NT2/D1 (cell line): ENCODE measurements at regions not wholly inside any gene's neighbourhood (a gene's known extent, or its start where the extent isn't known, plus 50 kb on each side); places are given as distances from the start of the nearest gene placed in this dataset.

Experiments
- DNase-seq: peaks from one replicate; pipeline ENCODE4 v3.0.0-alpha.2; 2011; ENCODE audit warnings: low read depth, low spot score
- H3K27me3 ChIP-seq: 2 replicates; pipeline ENCODE4 v1.6.0; 2011; ENCODE audit warnings: mild to moderate bottlenecking; ENCODE audit not compliant: insufficient read length, insufficient read depth
- H3K36me3 ChIP-seq: 2 replicates; pipeline ENCODE4 v1.6.1; 2011; ENCODE audit warnings: mild to moderate bottlenecking, low read length, mixed read lengths; ENCODE audit not compliant: insufficient read depth, insufficient read length
- H3K4me1 ChIP-seq: 2 replicates; pipeline ENCODE4 v1.5.1; 2011; ENCODE audit not compliant: insufficient read depth, insufficient read length
- H3K4me3 ChIP-seq: 2 replicates; pipeline ENCODE4 v1.5.1; 2011; ENCODE audit warnings: low read depth; ENCODE audit not compliant: insufficient read length
- H3K9ac ChIP-seq: 2 replicates; pipeline ENCODE4 v1.6.0; 2011; ENCODE audit warnings: low read depth; ENCODE audit not compliant: insufficient read length
- H3K9me3 ChIP-seq: 2 replicates; pipeline ENCODE4 v1.5.1; 2011; ENCODE audit warnings: mild to moderate bottlenecking, low read length; ENCODE audit not compliant: insufficient read depth
- SUZ12 ChIP-seq: IDR thresholded peaks from 2 replicates; pipeline ENCODE4 v1.6.1; 2011; ENCODE audit not compliant: insufficient read length, insufficient read depth; ENCODE audit errors: extremely low read depth
- YY1 ChIP-seq: IDR thresholded peaks from 2 replicates; pipeline ENCODE4 v1.6.1; 2011; ENCODE audit not compliant: insufficient read length, insufficient read depth
- ZNF274 ChIP-seq: IDR thresholded peaks from 2 replicates; pipeline ENCODE4 v1.6.1; 2011; ENCODE audit warnings: mild to moderate bottlenecking, low read depth, low read length

DNA sequence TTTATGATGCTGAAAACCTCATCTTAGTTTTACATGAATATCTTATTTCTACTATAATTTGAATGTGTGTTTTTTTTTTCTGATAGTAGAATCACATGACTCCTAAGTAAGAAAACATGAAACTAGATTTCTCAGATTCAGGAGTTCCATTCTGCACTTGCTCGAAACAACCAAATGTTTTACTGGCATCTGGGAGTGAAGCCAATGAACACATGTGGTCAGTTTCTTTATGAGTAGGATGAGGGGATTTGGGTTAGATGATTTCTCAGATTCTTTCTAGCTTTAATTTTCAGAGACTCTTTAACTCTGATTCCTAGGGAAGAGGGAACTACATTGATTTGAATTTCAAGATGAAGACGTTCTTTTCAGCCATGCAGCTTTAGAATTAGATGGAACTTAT lies 225.0 kb upstream of the NT5C1B start:
- no peak for DNase-seq
- Histone ChIP-seq H3K27me3 (no peaks in the 10 kb centered on the region), H3K9ac (no peak overlapping the region), H3K4me1 (no peaks in the 10 kb centered on the region), H3K4me3 (no peak overlapping the region), H3K36me3 (no peaks in the 10 kb centered on the region), H3K9me3 (no peaks in the 10 kb centered on the region)
- TF ChIP-seq SUZ12: no peak
- TF ChIP-seq ZNF274: no peak
- TF ChIP-seq YY1: no peak

DNA sequence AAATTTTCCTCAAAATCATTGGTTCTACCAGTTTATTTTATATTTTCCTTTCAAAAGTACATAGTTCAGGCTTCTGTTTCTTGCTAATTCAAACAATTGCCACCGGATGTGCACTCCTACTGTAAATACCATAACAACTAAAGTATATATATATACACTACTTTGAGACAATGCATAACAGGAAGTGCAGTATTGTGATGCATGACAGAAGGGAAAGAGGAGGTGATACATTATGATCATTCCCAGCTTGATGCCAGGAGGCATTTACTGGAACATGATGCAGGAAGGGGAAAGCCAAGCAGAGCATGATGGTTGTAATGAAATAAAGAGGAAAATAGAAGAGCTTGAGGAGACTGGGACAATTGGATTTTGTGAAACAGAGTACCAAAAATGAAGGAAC lies 215.2 kb upstream of the NT5C1B start:
- H3K4me3 ChIP-seq: no peak overlapping the region
- H3K9ac ChIP-seq: no peak overlapping the region
- no peaks in the 10 kb centered on the region for H3K27me3 ChIP-seq
- DNase-seq: no peak
- TF ChIP-seq SUZ12 (no peak), YY1 (no peak)
- no peaks in the 10 kb centered on the region for H3K36me3 ChIP-seq
- H3K9me3 ChIP-seq: no peaks in the 10 kb centered on the region
- H3K4me1 ChIP-seq: no peaks in the 10 kb centered on the region

DNA sequence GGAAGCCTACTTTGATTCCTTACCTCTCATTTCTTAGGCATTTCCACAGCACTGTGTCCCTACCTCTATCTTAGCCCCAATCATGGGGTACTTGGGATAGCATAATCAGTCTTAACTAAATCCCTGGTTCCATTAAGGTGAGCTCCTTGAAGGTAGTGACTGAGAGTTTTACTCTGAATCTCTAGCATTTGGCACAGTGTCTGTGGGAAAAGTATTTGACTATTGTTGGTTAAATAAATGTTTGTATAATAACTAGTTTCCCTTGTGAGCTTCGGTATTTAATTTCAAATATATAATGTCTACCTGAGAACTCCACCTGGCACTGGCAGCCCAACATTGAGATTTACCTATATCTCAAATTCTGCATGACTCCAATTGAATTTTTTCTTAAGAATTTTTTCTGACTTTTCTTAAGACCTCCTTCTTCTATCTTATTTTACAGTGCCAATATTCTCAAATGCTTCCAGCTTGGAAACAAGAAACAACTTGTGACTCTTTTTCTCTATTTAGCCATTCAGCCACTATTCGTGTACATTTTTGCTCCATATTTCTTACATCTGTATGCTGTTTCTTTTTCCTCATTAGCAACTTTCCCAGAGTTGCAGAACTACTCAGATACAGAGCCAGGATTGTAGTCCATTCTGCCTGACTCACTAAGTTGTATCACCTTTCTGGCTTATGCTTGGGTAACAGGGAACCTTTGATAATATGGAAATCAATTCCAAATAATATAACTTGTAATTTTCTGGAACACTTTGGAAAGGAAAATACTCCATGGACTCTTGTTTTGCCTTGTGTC lies 214.0 kb upstream of the NT5C1B start:
- TF ChIP-seq YY1 (no peak), SUZ12 (no peak), ZNF274 (no peak)
- no peaks in the 10 kb centered on the region for H3K9me3 ChIP-seq
- no peak overlapping the region for H3K4me3 ChIP-seq
- no peak for DNase-seq
- H3K4me1 ChIP-seq: no peaks in the 10 kb centered on the region
- no peak overlapping the region for H3K9ac ChIP-seq
- H3K36me3 ChIP-seq: no peaks in the 10 kb centered on the region
- no peaks in the 10 kb centered on the region for H3K27me3 ChIP-seq

DNA sequence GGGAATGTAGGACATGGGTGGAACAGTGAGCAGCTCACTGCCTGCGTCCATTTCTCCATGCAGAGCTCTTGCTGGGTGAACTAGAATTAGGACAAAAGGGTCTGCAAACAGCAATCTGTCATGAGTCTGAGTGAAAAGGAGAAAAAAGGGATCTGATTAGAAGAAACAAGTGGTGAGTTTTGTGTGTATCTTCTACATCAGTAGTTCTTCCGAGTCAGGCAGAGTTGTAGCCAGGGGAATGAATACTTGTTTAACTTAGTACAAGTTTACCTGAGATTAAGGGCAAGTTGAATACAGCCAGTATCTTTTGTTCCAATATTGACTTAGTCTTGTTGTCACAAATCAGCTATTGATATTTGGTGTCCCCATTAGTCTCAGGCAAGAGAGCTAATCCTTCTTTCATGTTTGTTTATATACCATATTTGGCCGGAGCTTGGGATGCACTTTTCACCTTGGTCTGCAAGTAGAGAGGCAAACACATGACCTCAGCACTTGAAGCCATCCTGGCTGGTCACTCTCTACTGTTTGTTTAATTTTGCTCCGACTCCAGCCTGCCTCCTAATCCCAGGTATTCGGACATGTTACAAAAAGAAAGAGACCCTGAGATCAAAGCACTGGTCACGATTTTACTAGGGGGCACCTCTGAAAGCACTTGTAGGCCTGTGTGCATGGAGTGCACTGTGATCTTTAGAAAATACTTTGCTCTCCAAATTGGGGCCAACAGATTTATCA lies 211.0 kb upstream of the NT5C1B start:
- no peaks in the 10 kb centered on the region for H3K4me1 ChIP-seq
- no peak overlapping the region for H3K9ac ChIP-seq
- no peaks in the 10 kb centered on the region for H3K36me3 ChIP-seq
- H3K4me3 ChIP-seq: no peak overlapping the region
- DNase-seq: no peak
- no peaks in the 10 kb centered on the region for H3K9me3 ChIP-seq
- TF ChIP-seq ZNF274: no peak
- TF ChIP-seq SUZ12: no peak
- TF ChIP-seq YY1: no peak
- H3K27me3 ChIP-seq: no peaks in the 10 kb centered on the region

DNA sequence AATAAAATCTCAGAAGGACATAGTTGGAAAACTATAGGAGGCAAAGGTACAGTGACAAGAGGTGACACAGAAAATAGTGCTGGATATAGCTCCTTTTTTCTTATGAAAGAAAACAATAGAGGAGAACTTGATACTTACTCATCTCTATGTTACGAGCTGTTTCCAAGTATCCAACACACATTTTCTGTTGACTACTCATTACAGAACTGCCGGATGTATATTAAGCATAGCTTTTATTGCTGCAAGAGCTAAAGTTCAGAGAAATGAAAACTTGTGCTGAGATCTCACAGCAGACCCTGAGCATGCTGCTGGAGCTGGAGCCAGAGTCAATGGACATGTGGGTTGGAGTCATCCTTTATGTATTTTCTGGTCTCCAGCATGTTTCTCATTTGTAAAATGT lies 210.0 kb upstream of the NT5C1B start:
- Histone ChIP-seq H3K9ac (no peak overlapping the region), H3K9me3 (no peaks in the 10 kb centered on the region), H3K27me3 (no peaks in the 10 kb centered on the region), H3K36me3 (no peaks in the 10 kb centered on the region), H3K4me1 (no peaks in the 10 kb centered on the region), H3K4me3 (no peak overlapping the region)
- DNase-seq: no peak
- TF ChIP-seq YY1 (no peak), ZNF274 (no peak), SUZ12 (no peak)

DNA sequence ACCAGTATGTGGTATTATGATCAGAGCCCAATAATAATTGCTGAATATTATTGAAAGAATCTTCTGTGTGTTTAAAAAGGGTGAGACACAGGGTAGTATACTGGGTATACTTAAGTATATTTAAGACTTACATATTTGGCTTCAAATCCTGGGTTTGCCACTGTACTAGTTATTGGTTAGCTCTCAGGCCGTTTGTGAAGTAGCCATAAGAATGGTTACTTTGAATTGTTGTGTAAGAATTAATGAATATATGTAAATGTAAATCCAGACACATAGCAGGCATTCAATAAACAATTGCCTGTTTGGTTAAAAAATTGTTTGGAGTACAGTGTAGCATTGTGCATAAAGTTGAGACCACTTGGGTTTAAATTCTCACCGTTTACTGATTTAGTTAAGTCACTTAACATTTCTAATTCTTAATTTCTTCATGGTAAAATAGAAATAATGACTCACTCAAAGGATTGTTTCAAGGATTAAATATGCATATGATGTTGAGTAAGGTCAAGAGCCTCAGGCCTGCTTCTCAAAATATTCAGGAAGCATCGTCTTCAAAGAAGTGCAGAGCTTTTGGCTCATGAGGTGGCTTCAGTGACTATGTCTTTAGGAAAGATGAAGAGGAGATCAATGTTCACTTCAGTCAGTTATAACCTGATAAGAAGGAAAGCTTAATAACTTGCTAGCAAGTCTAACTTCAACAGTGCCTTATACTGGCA lies 207.9 kb upstream of the NT5C1B start:
- no peak for TF ChIP-seq ZNF274
- TF ChIP-seq SUZ12: no peak
- no peak for TF ChIP-seq YY1
- H3K4me3 ChIP-seq: no peak overlapping the region
- H3K27me3 ChIP-seq: no peaks in the 10 kb centered on the region
- H3K9ac ChIP-seq: no peak overlapping the region
- no peaks in the 10 kb centered on the region for H3K9me3 ChIP-seq
- DNase-seq: no peak
- H3K36me3 ChIP-seq: no peaks in the 10 kb centered on the region
- no peaks in the 10 kb centered on the region for H3K4me1 ChIP-seq

DNA sequence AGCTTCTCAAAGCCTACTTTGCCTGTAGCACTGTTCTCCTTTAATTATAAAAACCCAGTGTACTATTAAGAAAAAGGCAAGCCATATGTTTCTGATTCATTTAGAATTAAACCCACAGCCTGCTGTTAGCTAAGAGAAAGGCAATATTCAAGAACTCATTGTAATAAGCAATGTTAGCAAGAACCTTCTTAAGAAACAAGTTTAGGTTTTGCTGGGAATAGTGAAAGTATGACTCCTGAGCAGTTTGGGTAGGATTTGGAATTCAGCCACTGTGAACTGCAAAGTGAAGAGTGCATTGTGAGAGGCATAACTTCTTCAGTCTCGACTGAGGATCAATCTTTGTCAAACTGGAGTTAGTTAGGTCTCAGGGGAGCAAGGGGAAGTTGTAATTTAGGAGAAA lies 206.5 kb upstream of the NT5C1B start:
- no peak overlapping the region for H3K9ac ChIP-seq
- TF ChIP-seq YY1: no peak
- TF ChIP-seq ZNF274: no peak
- TF ChIP-seq SUZ12: no peak
- DNase-seq: no peak

More for the DNA sequence above, 206.5 kb upstream of the NT5C1B start:
- H3K27me3 ChIP-seq: no peaks in the 10 kb centered on the region
- H3K4me1 ChIP-seq: no peaks in the 10 kb centered on the region
- H3K36me3 ChIP-seq: no peaks in the 10 kb centered on the region
- no peak overlapping the region for H3K4me3 ChIP-seq
- H3K9me3 ChIP-seq: no peaks in the 10 kb centered on the region
